H1 (cell line): ENCODE measurements at regions not wholly inside any gene's neighbourhood (a gene's known extent, or its start where the extent isn't known, plus 50 kb on each side); places are given as distances from the start of the nearest gene placed in this dataset.

Source experiments
- CTCF ChIA-PET: fragments of 300-600 bp; sonication (Branson Sonifier 250); formaldehyde crosslinking; loops from one replicate; lab custom pipeline; 2021; ENCODE audit not compliant: partially characterized antibody; lab: Charles Lee
- POLR2A ChIA-PET: fragments of 300-600 bp; sonication (Branson Sonifier 250); formaldehyde crosslinking; loops from one replicate; lab custom pipeline; 2021; ENCODE audit warnings: inconsistent platforms; ENCODE audit not compliant: partially characterized antibody; lab: Charles Lee
- DNase-seq, 2 experiments: peaks; one replicate each; pipeline versions ENCODE4 v3.0.0 to v3.0.0-alpha.2; 2010 to 2022; ENCODE audit warnings: low spot score in 2 of 2, low read depth in 1 of 2, mixed read lengths in 1 of 2
- FAIRE-seq: peaks from 2 replicates; lab custom pipeline; 2011; peaks lifted over from hg19 to GRCh38; lab: Jason Lieb, UNC
- H2AFZ ChIP-seq: 2 replicates; pipeline ENCODE4 v1.8.1; 2012; ENCODE audit warnings: low read length, inconsistent platforms
- H2AK5ac ChIP-seq: 2 replicates; pipeline ENCODE4 v1.6.1; 2013; ENCODE audit warnings: low read depth, low read length
- H2BK120ac ChIP-seq: replicated peaks from 2 replicates; pipeline ENCODE3; 2013; ENCODE audit warnings: low read depth, low read length, inconsistent platforms
- H2BK12ac ChIP-seq: 2 replicates; pipeline ENCODE4 v1.6.1; 2013; ENCODE audit warnings: low read depth, low read length
- H2BK15ac ChIP-seq: 2 replicates; pipeline ENCODE4 v1.6.1; 2013; ENCODE audit warnings: low read length
- H2BK20ac ChIP-seq: 2 replicates; pipeline ENCODE4 v1.6.1; 2013; ENCODE audit warnings: low read length
- H2BK5ac ChIP-seq: 2 replicates; pipeline ENCODE4 v1.6.1; 2013; ENCODE audit warnings: low read depth, low read length
- H3K14ac ChIP-seq: 2 replicates; pipeline ENCODE4 v1.6.1; 2013; ENCODE audit warnings: inconsistent platforms; ENCODE audit not compliant: insufficient read length
- H3K18ac ChIP-seq: 2 replicates; pipeline ENCODE4 v1.6.1; 2013; ENCODE audit warnings: low read length; ENCODE audit errors: extremely low read depth
- H3K23ac ChIP-seq: 2 replicates; pipeline ENCODE4 v1.6.1; 2013; ENCODE audit warnings: inconsistent platforms; ENCODE audit not compliant: insufficient read length
- H3K23me2 ChIP-seq: 2 replicates; pipeline ENCODE4 v1.6.1; 2013; ENCODE audit warnings: low read depth, low read length
- H3K27ac ChIP-seq: 2 replicates; pipeline ENCODE4 v1.6.1; 2011; ENCODE audit warnings: low read depth, low read length, inconsistent platforms
- H3K27me3 ChIP-seq, 4 experiments: replicated peaks in 1 of 4; 1 replicate in 1 of 4; 2 replicates in 3 of 4; pipeline versions ENCODE4 v1.6.1 to v1.8.1; 2011 to 2013; ENCODE audit warnings: low read length in 3 of 4, mild to moderate bottlenecking in 3 of 4, inconsistent platforms in 2 of 4, mixed read lengths in 2 of 4, moderate library complexity in 1 of 4; ENCODE audit not compliant: control insufficient read depth in 3 of 4, insufficient read depth in 3 of 4; ENCODE audit errors: extremely low read depth in 1 of 4
- H3K36me3 ChIP-seq, 4 experiments: 2 replicates each; pipeline versions ENCODE4 v1.6.1 to v1.8.1; 2011 to 2013; ENCODE audit warnings: mild to moderate bottlenecking in 4 of 4, low read length in 3 of 4, moderate library complexity in 2 of 4, control low read depth in 1 of 4, inconsistent platforms in 1 of 4; ENCODE audit not compliant: insufficient read depth in 4 of 4, control insufficient read depth in 2 of 4
- H3K4ac ChIP-seq: replicated peaks from 2 replicates; pipeline ENCODE3; 2013; ENCODE audit warnings: low read length, low read depth, mixed read lengths, inconsistent platforms; ENCODE audit not compliant: insufficient read length
- H3K4me1 ChIP-seq, 4 experiments: replicated peaks in 1 of 4; 1 replicate in 1 of 4; 2 replicates in 3 of 4; pipeline versions ENCODE4 v1.6.1 to v1.8.1; 2011 to 2013; ENCODE audit warnings: low read length in 3 of 4, inconsistent platforms in 2 of 4, mixed read lengths in 1 of 4; ENCODE audit not compliant: insufficient read depth in 4 of 4, control insufficient read depth in 3 of 4
- H3K4me2 ChIP-seq, 2 experiments: 2 replicates each; pipeline versions ENCODE4 v1.6.1 to v1.8.1; 2011 to 2013; ENCODE audit warnings: low read depth in 2 of 2, low read length in 2 of 2, control low read depth in 1 of 2, inconsistent platforms in 1 of 2, mild to moderate bottlenecking in 1 of 2; ENCODE audit not compliant: insufficient read depth in 1 of 2
- H3K4me3 ChIP-seq, 4 experiments: fragments of 200-600, 300-600 bp in 1 of 4; sonication (generic), shearing (Covaris generic), sonication (Bioruptor Twin) in 1 of 4; 2 replicates each; pipeline versions ENCODE4 v1.5.1 to v1.8.1; 2011 to 2016; ENCODE audit warnings: low read length in 4 of 4, low read depth in 3 of 4, control low read depth in 2 of 4, inconsistent platforms in 2 of 4, mild to moderate bottlenecking in 2 of 4, mixed read lengths in 1 of 4, moderate library complexity in 1 of 4; ENCODE audit not compliant: insufficient read depth in 2 of 4; ENCODE audit errors: extremely low read depth in 1 of 4
- H3K56ac ChIP-seq: replicated peaks from 2 replicates; pipeline ENCODE3; 2013; ENCODE audit warnings: low read depth, mild to moderate bottlenecking, mixed read lengths, low read length, inconsistent platforms; ENCODE audit not compliant: insufficient read length
- H3K79me1 ChIP-seq: 2 replicates; pipeline ENCODE4 v1.6.1; 2013; ENCODE audit warnings: low read depth, low read length, control low read depth
- H3K79me2 ChIP-seq, 2 experiments: 2 replicates each; pipeline versions ENCODE4 v1.6.1 to v1.8.1; 2012 to 2013; ENCODE audit warnings: low read length in 2 of 2, mild to moderate bottlenecking in 2 of 2, inconsistent platforms in 1 of 2; ENCODE audit not compliant: insufficient read depth in 2 of 2, control insufficient read depth in 1 of 2
- H3K9ac ChIP-seq, 4 experiments: replicated peaks in 1 of 4; 1 replicate in 1 of 4; 2 replicates in 3 of 4; pipeline versions ENCODE4 v1.6.1 to v1.8.1; 2011 to 2013; ENCODE audit warnings: low read depth in 3 of 4, low read length in 3 of 4, control low read depth in 2 of 4, mild to moderate bottlenecking in 2 of 4, moderate library complexity in 2 of 4, inconsistent platforms in 1 of 4; ENCODE audit errors: extremely low read depth in 1 of 4
- H3K9me3 ChIP-seq, 2 experiments: 2 replicates each; pipeline versions ENCODE4 v1.6.1 to v1.8.1; 2012 to 2013; ENCODE audit warnings: mild to moderate bottlenecking in 2 of 2, moderate library complexity in 2 of 2, control low read depth in 1 of 2, inconsistent platforms in 1 of 2, low read depth in 1 of 2, low read length in 1 of 2, mixed read lengths in 1 of 2; ENCODE audit not compliant: insufficient read depth in 2 of 2
- H4K20me1 ChIP-seq, 2 experiments: replicated peaks in 1 of 2; 2 replicates each; pipeline versions ENCODE3 to v1.8.1; 2011 to 2013; ENCODE audit warnings: inconsistent platforms in 2 of 2, low read length in 2 of 2, mild to moderate bottlenecking in 1 of 2; ENCODE audit not compliant: insufficient read depth in 2 of 2, control insufficient read depth in 1 of 2
- H4K5ac ChIP-seq: 2 replicates; pipeline ENCODE4 v1.6.1; 2013; ENCODE audit warnings: low read length, low read depth, mixed read lengths, inconsistent platforms; ENCODE audit not compliant: insufficient read length
- H4K8ac ChIP-seq: 2 replicates; pipeline ENCODE4 v1.8.0; 2013; ENCODE audit warnings: mild to moderate bottlenecking, moderate library complexity, low read length, inconsistent platforms; ENCODE audit not compliant: insufficient read depth; ENCODE audit errors: extremely low read depth
- H4K91ac ChIP-seq: replicated peaks from 2 replicates; pipeline ENCODE3; 2013; ENCODE audit warnings: low read length, mixed read lengths, inconsistent platforms; ENCODE audit not compliant: insufficient read length
- BRCA1 ChIP-seq: IDR thresholded peaks from 2 replicates; pipeline ENCODE4 v1.6.1; 2012; ENCODE audit warnings: low read depth, low read length, improper control_type of control experiment
- CREB1 ChIP-seq: IDR thresholded peaks from 2 replicates; pipeline ENCODE4 v1.6.1; 2012; ENCODE audit warnings: inconsistent platforms
- GTF2F1 ChIP-seq: IDR thresholded peaks from 2 replicates; pipeline ENCODE4 v1.6.1; 2012; ENCODE audit warnings: low read depth, low read length, improper control_type of control experiment, borderline replicate concordance
- JUND ChIP-seq: IDR thresholded peaks from 2 replicates; pipeline ENCODE4 v1.6.1; 2011; ENCODE audit warnings: mild to moderate bottlenecking, improper control_type of control experiment, low read length
- RAD21 ChIP-seq, 2 experiments: IDR thresholded peaks in 1 of 2; conservative IDR thresholded peaks in 1 of 2; 2 replicates each; pipeline ENCODE4 v1.6.1; 2011; ENCODE audit warnings: low read depth in 2 of 2, low read length in 2 of 2, improper control_type of control experiment in 1 of 2, inconsistent platforms in 1 of 2, mild to moderate bottlenecking in 1 of 2, moderate library complexity in 1 of 2
- RBBP5 ChIP-seq: IDR thresholded peaks from 2 replicates; pipeline ENCODE4 v1.7.1; 2012; ENCODE audit warnings: low read depth, mild to moderate bottlenecking, inconsistent platforms, low read length, moderate library complexity, borderline replicate concordance
- SAP30 ChIP-seq: fragments of 300-600 bp; sonication (generic); IDR thresholded peaks from 2 replicates; pipeline ENCODE4 v1.7.1; 2012; ENCODE audit warnings: low read length, moderate library complexity, mild to moderate bottlenecking, inconsistent platforms; ENCODE audit not compliant: insufficient read depth, insufficient replicate concordance
- SIN3A ChIP-seq, 2 experiments: IDR thresholded peaks in 1 of 2; conservative IDR thresholded peaks in 1 of 2; 2 replicates each; pipeline ENCODE4 v1.6.1; 2011 to 2012; ENCODE audit warnings: low read length in 2 of 2, improper control_type of control experiment in 1 of 2, low read depth in 1 of 2, mild to moderate bottlenecking in 1 of 2
- SIX5 ChIP-seq: IDR thresholded peaks from 2 replicates; pipeline ENCODE4 v1.6.1; 2011; ENCODE audit warnings: mild to moderate bottlenecking, low read depth, low read length
- SP4 ChIP-seq: IDR thresholded peaks from 2 replicates; pipeline ENCODE4 v1.6.1; 2012; ENCODE audit warnings: low read length, inconsistent platforms
- TBP ChIP-seq: IDR thresholded peaks from 2 replicates; pipeline ENCODE4 v1.6.1; 2011; ENCODE audit warnings: low read depth, low read length, improper control_type of control experiment
- TCF12 ChIP-seq: IDR thresholded peaks from 2 replicates; pipeline ENCODE4 v1.6.1; 2011; ENCODE audit warnings: low read depth, mild to moderate bottlenecking, low read length
- WGBS, 2 experiments: shearing (Covaris generic) in 1 of 2; methylation state at CpG; one replicate each; pipeline versions ENCODE4 v1.1.6 to v1.1.7; 2013 to 2015; ENCODE audit warnings: low lambda C conversion rate in 2 of 2, mixed read lengths in 2 of 2, inconsistent platforms in 1 of 2, low coverage in 1 of 2, missing lambda C conversion rate in 1 of 2; ENCODE audit not compliant: insufficient replicate concordance in 2 of 2, insufficient coverage in 1 of 2, insufficient read length in 1 of 2; ENCODE audit errors: extremely low coverage in 1 of 2, missing lambda C conversion rate in 1 of 2; 5-methylcytosine and 5-hydroxymethylcytosine counted together

DNA sequence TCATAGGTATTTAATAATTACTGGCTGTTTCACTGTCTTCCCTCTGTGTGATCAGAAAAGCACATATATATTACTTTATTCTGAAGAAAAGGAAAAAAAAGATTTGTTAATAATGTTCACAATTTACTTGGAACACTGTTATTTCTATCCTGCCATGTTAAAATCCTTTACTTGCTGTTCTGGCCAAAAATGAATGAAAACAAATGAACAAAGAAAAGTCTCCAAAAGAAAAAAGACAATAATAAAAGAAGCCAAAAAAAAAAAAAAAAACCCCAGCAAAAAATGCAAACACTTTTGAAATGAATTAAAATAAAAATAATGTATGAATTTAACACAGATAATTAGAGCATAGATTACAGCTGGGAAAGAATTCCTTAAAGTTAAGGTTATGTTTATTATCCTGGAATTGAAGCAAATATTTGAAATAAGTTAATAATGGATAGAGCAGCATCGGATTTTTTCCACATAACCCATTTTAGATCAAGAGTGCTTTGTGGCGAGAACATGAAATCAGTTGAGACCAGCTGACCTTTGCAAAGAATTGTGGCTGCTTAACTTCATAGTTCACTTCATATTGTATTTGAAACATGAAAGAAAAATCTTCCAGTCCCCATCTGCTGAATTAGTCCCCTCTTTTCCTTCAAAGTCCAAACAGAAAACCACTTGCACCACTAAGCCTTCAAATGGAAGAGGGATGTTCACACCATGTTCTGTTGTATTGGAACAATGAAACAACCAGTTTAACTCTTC is 444.8 kb downstream of the ADAMTS20 start:
- peaks cover 0 to 8% (median 0%) of the 10 kb centered on the region in 4 experiments; a peak in 2 of 7 replicates for H3K4me1 ChIP-seq
- H4K91ac ChIP-seq = no peak overlapping the region
- no peak for DNase-seq
- no peak overlapping the region for H3K23ac ChIP-seq
- H2BK120ac ChIP-seq = no peak overlapping the region
- H2AK5ac ChIP-seq = no peak overlapping the region
- ChIA-PET CTCF (no interaction called here), POLR2A (no interaction called here)
- no peak overlapping the region for H2BK20ac ChIP-seq
- H2BK5ac ChIP-seq = no peak overlapping the region
- H3K9me3 ChIP-seq = no peaks in the 10 kb centered on the region
- no peak overlapping the region for H3K14ac ChIP-seq
- no peaks in the 10 kb centered on the region for H3K79me1 ChIP-seq
- H3K18ac ChIP-seq = no peak overlapping the region
- TF ChIP-seq TCF12 = no peak
- no peak for TF ChIP-seq JUND
- no peak for TF ChIP-seq SAP30
- TF ChIP-seq SIN3A (conservative IDR thresholded peaks at IDR 0.05 in 1 of 2, IDR thresholded peaks at IDR 0.05 in 1 of 2; ENCODE audit: low read depth in 1 of 2, low read length in 2 of 2) = no peak
- no peak for TF ChIP-seq CREB1
- TF ChIP-seq TBP = no peak
- TF ChIP-seq SP4 = no peak
- TF ChIP-seq BRCA1 = no peak
- TF ChIP-seq RAD21 (IDR thresholded peaks at IDR 0.05 in 1 of 2, conservative IDR thresholded peaks at IDR 0.05 in 1 of 2; ENCODE audit: low read depth in 2 of 2, low read length in 2 of 2) = no peak
- no peak for TF ChIP-seq GTF2F1
- TF ChIP-seq SIX5 = no peak
- no peak for TF ChIP-seq RBBP5
- H3K56ac ChIP-seq = no peak overlapping the region
- H2AFZ ChIP-seq = no peak overlapping the region
- H3K79me2 ChIP-seq = no peaks in the 10 kb centered on the region
- H3K9ac ChIP-seq = no peak overlapping the region
- no peaks in the 10 kb centered on the region for H4K20me1 ChIP-seq
- peaks cover 0 to 1% (median 0%) of the 10 kb centered on the region in 4 experiments; a peak in 1 of 7 replicates for H3K27me3 ChIP-seq
- no peak overlapping the region for H4K5ac ChIP-seq
- no peaks in the 10 kb centered on the region for H3K36me3 ChIP-seq
- no peak overlapping the region for H3K4me3 ChIP-seq
- H2BK15ac ChIP-seq = no peak overlapping the region
- H3K4me2 ChIP-seq = no peak overlapping the region
- no peak overlapping the region for H4K8ac ChIP-seq
- no peak overlapping the region for H3K27ac ChIP-seq
- 86% methylated on average over 2 of the region's 2 CpGs; no CpG with 5 or more reads in 1 of the 2 experiments for WGBS, 2 experiments
- H3K23me2 ChIP-seq = no peaks in the 10 kb centered on the region
- H3K4ac ChIP-seq = no peak overlapping the region
- H2BK12ac ChIP-seq = no peak overlapping the region
- FAIRE-seq = no peak
